HEK293 (cell line): ENCODE measurements at regions not wholly inside any gene's neighbourhood (a gene's known extent, or its start where the extent isn't known, plus 50 kb on each side); places are given as distances from the start of the nearest gene placed in this dataset.
A peak's percentile ranks its signal among the peaks of the same experiment; 100 is the strongest.

Source experiments
- CTCF ChIA-PET: fragments of 350-600 bp; formaldehyde crosslinking; extraction: SDS; loops from one replicate; lab custom pipeline; 2021; ENCODE audit warnings: antibody characterized with exemption; lab: Yijun Ruan, JAX
- POLR2A ChIA-PET: fragments of 300-600 bp; formaldehyde crosslinking; extraction: SDS; loops from one replicate; lab custom pipeline; 2020; ENCODE audit warnings: antibody characterized with exemption, inconsistent platforms; lab: Yijun Ruan, JAX
- H3K27ac ChIP-seq: fragments of 200-500 bp; sonication (Bioruptor generic); 2 replicates; pipeline ENCODE4 v1.5.1; 2014; ENCODE audit warnings: low read depth, low read length, control low read depth, inconsistent platforms; ENCODE audit errors: extremely low read depth
- H3K36me3 ChIP-seq, 2 experiments: fragments of 200-500 bp in 1 of 2; sonication (Bioruptor generic) in 1 of 2; 1 replicate in 1 of 2; 2 replicates in 1 of 2; pipeline ENCODE4 v1.5.1; 2014 to 2017; ENCODE audit warnings: inconsistent platforms in 2 of 2, low read length in 2 of 2; ENCODE audit not compliant: control insufficient read depth in 2 of 2, insufficient read depth in 1 of 2
- H3K4me1 ChIP-seq: fragments of 200-500 bp; sonication (Bioruptor generic); 2 replicates; pipeline ENCODE4 v1.5.1; 2014; ENCODE audit warnings: mild to moderate bottlenecking, low read length, inconsistent platforms; ENCODE audit not compliant: control insufficient read depth, insufficient read depth
- H3K4me3 ChIP-seq: 2 replicates; pipeline ENCODE4 v1.5.1; 2011; ENCODE audit warnings: low read depth, mild to moderate bottlenecking, control low read depth, low read length, moderate library complexity
- H3K9me3 ChIP-seq: fragments of 200-500 bp; sonication (Bioruptor generic); 2 replicates; pipeline ENCODE4 v1.5.1; 2014; ENCODE audit warnings: low read depth, low read length, inconsistent platforms; ENCODE audit not compliant: control insufficient read depth, insufficient read depth
- HOXA7 ChIP-seq: sonication (generic); formaldehyde crosslinking; IDR thresholded peaks from 2 replicates; pipeline ENCODE4 v1.8.1; 2022; ENCODE audit warnings: missing genetic modification reagents, borderline replicate concordance
- RBAK ChIP-seq: fragments of 450-650 bp; formaldehyde crosslinking; IDR thresholded peaks from 2 replicates; pipeline ENCODE4 v1.5.1; 2016; ENCODE audit warnings: missing biosample characterization, missing genetic modification characterization
- SETDB1 ChIP-seq: IDR thresholded peaks from one replicate; pipeline ENCODE4 v1.6.1; 2017; ENCODE audit warnings: mild to moderate bottlenecking, low read length, moderate library complexity, mixed read lengths; ENCODE audit not compliant: insufficient read length
- ZBTB17 ChIP-seq: fragments of 450-650 bp; formaldehyde crosslinking; IDR thresholded peaks from 2 replicates; pipeline ENCODE4 v1.5.1; 2016; ENCODE audit warnings: missing biosample characterization, missing genetic modification characterization
- ZNF248 ChIP-seq: fragments of 450-650 bp; formaldehyde crosslinking; IDR thresholded peaks from 2 replicates; pipeline ENCODE4 v1.5.1; 2017; ENCODE audit warnings: missing biosample characterization, missing genetic modification characterization
- ZNF280D ChIP-seq: fragments of 450-650 bp; formaldehyde crosslinking; IDR thresholded peaks from 2 replicates; pipeline ENCODE4 v1.5.1; 2016; ENCODE audit warnings: missing biosample characterization, missing genetic modification characterization
- ZNF549 ChIP-seq: fragments of 450-650 bp; IDR thresholded peaks from 2 replicates; pipeline ENCODE4 v1.5.1; 2018; ENCODE audit warnings: missing biosample characterization, missing genetic modification characterization, mild to moderate bottlenecking, inconsistent platforms, moderate library complexity
- ZNF629 ChIP-seq: fragments of 450-650 bp; formaldehyde crosslinking; IDR thresholded peaks from 2 replicates; pipeline ENCODE4 v1.5.1; 2017; ENCODE audit warnings: missing biosample characterization, missing genetic modification characterization
- ZNF777 ChIP-seq: fragments of 450-650 bp; formaldehyde crosslinking; IDR thresholded peaks from 2 replicates; pipeline ENCODE4 v1.5.1; 2017; ENCODE audit warnings: missing biosample characterization, missing genetic modification characterization, borderline replicate concordance
- ZNF792 ChIP-seq: fragments of 450-650 bp; formaldehyde crosslinking; IDR thresholded peaks from 2 replicates; pipeline ENCODE4 v1.5.1; 2016; ENCODE audit warnings: missing biosample characterization, missing genetic modification characterization
- ZXDB ChIP-seq: fragments of 450-650 bp; formaldehyde crosslinking; IDR thresholded peaks from 2 replicates; pipeline ENCODE4 v1.5.1; 2016; ENCODE audit warnings: missing biosample characterization, missing genetic modification characterization
- TF ChIP-seq, protein P1 (sequence below): fragments of 450-650 bp; formaldehyde crosslinking; IDR thresholded peaks from 2 replicates; pipeline ENCODE4 v1.5.1; 2016; ENCODE audit warnings: missing biosample characterization, missing genetic modification characterization
- TF ChIP-seq, protein P2 (sequence below): fragments of 450-650 bp; formaldehyde crosslinking; IDR thresholded peaks from 2 replicates; pipeline ENCODE4 v1.5.1; 2017; ENCODE audit warnings: missing biosample characterization, missing genetic modification characterization
- TF ChIP-seq, protein P3 (sequence below): fragments of 450-650 bp; IDR thresholded peaks from 2 replicates; pipeline ENCODE4 v1.5.1; 2018; ENCODE audit warnings: missing biosample characterization, missing genetic modification characterization

DNA sequence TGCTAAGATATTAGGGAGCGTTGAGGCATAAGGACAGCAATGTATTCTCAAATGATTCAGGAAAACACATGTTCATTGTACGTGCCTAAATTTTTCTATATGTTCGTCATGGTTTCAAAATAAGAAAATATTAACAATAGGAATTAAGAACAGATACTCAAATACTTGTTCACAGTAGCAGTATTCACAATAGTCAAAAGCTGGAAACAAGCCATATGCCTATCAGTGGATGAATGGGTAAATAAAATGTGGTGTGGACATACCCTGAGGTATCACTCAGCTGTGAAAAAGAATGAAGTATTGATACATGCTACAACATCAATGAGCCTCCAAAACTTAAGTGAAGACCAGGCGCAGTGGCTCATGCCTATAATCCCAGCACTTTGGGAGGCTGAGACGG, 84.7 kb upstream of the PTER start (continued):
- TF ChIP-seq, protein P1, sequence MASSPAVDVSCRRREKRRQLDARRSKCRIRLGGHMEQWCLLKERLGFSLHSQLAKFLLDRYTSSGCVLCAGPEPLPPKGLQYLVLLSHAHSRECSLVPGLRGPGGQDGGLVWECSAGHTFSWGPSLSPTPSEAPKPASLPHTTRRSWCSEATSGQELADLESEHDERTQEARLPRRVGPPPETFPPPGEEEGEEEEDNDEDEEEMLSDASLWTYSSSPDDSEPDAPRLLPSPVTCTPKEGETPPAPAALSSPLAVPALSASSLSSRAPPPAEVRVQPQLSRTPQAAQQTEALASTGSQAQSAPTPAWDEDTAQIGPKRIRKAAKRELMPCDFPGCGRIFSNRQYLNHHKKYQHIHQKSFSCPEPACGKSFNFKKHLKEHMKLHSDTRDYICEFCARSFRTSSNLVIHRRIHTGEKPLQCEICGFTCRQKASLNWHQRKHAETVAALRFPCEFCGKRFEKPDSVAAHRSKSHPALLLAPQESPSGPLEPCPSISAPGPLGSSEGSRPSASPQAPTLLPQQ (tag by site-specific recombination): no peak

- Histone ChIP-seq H3K27ac (no peak overlapping the region), H3K4me1 (no peaks in the 10 kb centered on the region), H3K4me3 (no peak overlapping the region), H3K9me3 (no peaks in the 10 kb centered on the region), H3K36me3 (no peaks in the 10 kb centered on the region)
- CTCF ChIA-PET: no interaction called here
- TF ChIP-seq ZNF777 (tag by site-specific recombination) (no peak), HOXA7 (CRISPR knock-in tag) (no peak), ZNF549 (tag by site-specific recombination) (no peak)
- TF ChIP-seq, protein P2, sequence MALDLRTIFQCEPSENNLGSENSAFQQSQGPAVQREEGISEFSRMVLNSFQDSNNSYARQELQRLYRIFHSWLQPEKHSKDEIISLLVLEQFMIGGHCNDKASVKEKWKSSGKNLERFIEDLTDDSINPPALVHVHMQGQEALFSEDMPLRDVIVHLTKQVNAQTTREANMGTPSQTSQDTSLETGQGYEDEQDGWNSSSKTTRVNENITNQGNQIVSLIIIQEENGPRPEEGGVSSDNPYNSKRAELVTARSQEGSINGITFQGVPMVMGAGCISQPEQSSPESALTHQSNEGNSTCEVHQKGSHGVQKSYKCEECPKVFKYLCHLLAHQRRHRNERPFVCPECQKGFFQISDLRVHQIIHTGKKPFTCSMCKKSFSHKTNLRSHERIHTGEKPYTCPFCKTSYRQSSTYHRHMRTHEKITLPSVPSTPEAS (tag by site-specific recombination): no peak
- POLR2A ChIA-PET: no interaction called here
Observed at GRCh38 chr10:16360001-16360400, 76.8 kb upstream of the PTER start.

DNA sequence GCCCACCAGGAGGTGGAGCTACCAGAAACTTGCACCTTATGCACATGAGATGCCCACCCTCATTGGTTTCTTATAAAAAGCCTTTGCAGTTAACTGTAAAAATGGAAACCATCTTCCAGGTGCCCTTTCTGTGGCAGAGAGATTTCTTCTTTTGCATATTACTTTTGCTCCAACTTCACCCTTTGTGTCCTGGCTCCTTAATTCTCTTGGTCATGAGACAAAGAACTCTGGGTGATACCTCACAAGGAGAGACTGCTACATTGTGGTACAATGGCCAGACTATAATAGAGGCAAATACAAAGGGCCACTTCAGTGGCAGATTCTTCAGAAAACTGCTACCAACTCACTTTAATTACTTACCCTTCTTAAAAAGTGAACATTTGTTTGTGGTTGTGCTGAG, 76.4 kb upstream of the PTER start:
- TF ChIP-seq SETDB1 (peak; percentile 74), ZBTB17 (tag by site-specific recombination) (no peak), ZNF248 (no peak), RBAK (tag by site-specific recombination) (no peak)
- no peaks in the 10 kb centered on the region for H3K9me3 ChIP-seq
- ChIA-PET CTCF (no interaction called here), POLR2A (no interaction called here)
- no peak overlapping the region for H3K4me3 ChIP-seq
- H3K36me3 ChIP-seq: no peaks in the 10 kb centered on the region
- no peaks in the 10 kb centered on the region for H3K4me1 ChIP-seq
- no peak overlapping the region for H3K27ac ChIP-seq

GRCh38 chr10:16361086-16361485, 75.7 kb upstream of the PTER start:
- Histone ChIP-seq H3K36me3 (no peaks in the 10 kb centered on the region), H3K4me3 (no peak overlapping the region), H3K9me3 (no peaks in the 10 kb centered on the region), H3K27ac (no peak overlapping the region), H3K4me1 (no peaks in the 10 kb centered on the region)
- CTCF ChIA-PET: no interaction called here
- POLR2A ChIA-PET: no interaction called here
- TF ChIP-seq ZNF280D (tag by site-specific recombination) (no peak), ZNF792 (tag by site-specific recombination) (no peak), ZNF629 (tag by site-specific recombination) (no peak), ZXDB (tag by site-specific recombination) (no peak)
- TF ChIP-seq, protein P3, sequence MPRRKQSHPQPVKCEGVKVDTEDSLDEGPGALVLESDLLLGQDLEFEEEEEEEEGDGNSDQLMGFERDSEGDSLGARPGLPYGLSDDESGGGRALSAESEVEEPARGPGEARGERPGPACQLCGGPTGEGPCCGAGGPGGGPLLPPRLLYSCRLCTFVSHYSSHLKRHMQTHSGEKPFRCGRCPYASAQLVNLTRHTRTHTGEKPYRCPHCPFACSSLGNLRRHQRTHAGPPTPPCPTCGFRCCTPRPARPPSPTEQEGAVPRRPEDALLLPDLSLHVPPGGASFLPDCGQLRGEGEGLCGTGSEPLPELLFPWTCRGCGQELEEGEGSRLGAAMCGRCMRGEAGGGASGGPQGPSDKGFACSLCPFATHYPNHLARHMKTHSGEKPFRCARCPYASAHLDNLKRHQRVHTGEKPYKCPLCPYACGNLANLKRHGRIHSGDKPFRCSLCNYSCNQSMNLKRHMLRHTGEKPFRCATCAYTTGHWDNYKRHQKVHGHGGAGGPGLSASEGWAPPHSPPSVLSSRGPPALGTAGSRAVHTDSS (tag by site-specific recombination): peak; percentile 65
